ENCODE measurements at regions not wholly inside any gene's neighbourhood (a gene's known extent, or its start where the extent isn't known, plus 50 kb on each side); places are given as distances from the start of the nearest gene placed in this dataset.

DNA sequence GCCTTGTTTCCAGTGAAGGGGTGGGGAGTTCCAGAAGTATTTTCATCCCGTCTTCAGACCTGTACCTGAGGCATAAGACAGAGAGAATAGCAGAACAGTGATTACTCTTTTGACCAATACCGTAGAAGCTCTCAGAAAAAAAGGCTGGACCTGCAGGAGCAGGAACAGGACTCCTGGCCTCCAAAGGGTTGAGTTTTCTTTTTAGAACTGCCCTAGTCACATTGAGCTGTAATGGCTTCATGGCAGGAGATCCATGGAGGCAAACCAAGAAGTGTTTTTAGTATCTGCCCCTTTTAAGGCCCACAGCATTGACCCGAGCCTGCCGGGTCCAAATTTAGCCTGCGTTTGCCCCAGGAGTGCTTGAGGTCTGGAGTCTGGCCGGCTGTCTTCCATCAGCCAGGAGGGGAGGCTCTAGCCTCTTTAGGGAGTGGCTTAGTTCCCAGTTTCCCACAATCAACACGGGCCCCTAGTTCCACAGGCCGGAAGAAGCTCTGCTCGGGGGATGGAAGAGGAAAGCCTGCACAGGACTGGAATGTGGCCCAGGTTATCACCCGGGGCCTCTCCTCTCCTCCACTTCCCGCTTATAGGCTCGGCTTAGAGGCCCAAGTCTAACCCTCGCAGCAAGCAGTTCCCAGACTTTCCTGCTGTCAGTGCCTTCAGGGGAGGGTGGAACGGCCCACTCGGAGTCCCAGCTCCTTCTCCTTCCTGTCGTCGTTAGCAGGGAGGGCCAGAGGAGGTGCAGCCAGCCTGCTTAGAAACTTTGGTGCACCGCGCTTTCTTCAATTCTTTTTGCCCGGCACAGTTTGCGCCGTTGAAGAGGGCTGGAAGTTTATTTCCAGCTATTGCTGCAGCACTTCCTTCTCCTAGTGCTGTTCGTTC is 80.7 kb downstream of the C9orf152 start:
- peak; percentile 95 for DNase-seq
- Histone ChIP-seq H2BK12ac (ENCODE audit: low read length in 2 of 2) (peak overlapping the region; percentile 73 to 84), H3K4me2 (ENCODE audit: low read length, poor library complexity, severe bottlenecking) (peak overlapping the region; percentile 56), H2BK5ac (ENCODE audit: low read depth, low read length, poor library complexity, severe bottlenecking) (peak overlapping the region; percentile 34), H3K36me3 (ENCODE audit: control insufficient read depth in 1 of 2, insufficient read depth in 2 of 2, low read depth in 1 of 2, low read length in 2 of 2) (peaks cover 0 to 40% of the 10 kb centered on the region in 2 experiments), H3K14ac (ENCODE audit: low read length in 2 of 2) (peak overlapping the region in 1 of 2 experiments; percentile 94), H3K9ac (ENCODE audit: low read length) (peak overlapping the region; percentile 87), H3K23ac (ENCODE audit: low read length in 2 of 2) (peak overlapping the region in 1 of 2 experiments; percentile 25), H3K4me1 (ENCODE audit: control insufficient read depth, insufficient read depth, low read depth, low read length) (peaks cover 46% of the 10 kb centered on the region), H3K27ac (ENCODE audit: low read length, poor library complexity, severe bottlenecking) (peak overlapping the region; percentile 95), H3K4ac (ENCODE audit: low read depth in 1 of 2, low read length in 2 of 2) (peak overlapping the region; percentile 5 to 64), H2AK5ac (ENCODE audit: low read length, severe bottlenecking) (peak overlapping the region; percentile 72), H3K79me1 (replicated peaks; ENCODE audit: low read length, poor library complexity, severe bottlenecking) (peaks cover 2% of the 10 kb centered on the region), H3K9me3 (ENCODE audit: control insufficient read depth, low read length) (no peaks in the 10 kb centered on the region), H4K8ac (ENCODE audit: low read length) (peak overlapping the region; percentile 56), H2BK120ac (ENCODE audit: low read depth, low read length) (peak overlapping the region; percentile 66), H2AFZ (ENCODE audit: low read depth, low read length) (no peak overlapping the region), H3K18ac (ENCODE audit: low read depth in 1 of 2, low read length in 2 of 2) (peak overlapping the region; percentile 80 to 82), H2BK15ac (ENCODE audit: low read depth, poor library complexity, severe bottlenecking) (peak overlapping the region; percentile 71), H4K91ac (ENCODE audit: low read length) (peak overlapping the region; percentile 3), H3K27me3 (ENCODE audit: control insufficient read depth in 1 of 2, insufficient read depth in 1 of 2, low read length in 2 of 2) (no peaks in the 10 kb centered on the region), H3K4me3 (ENCODE audit: insufficient read depth in 1 of 2, low read depth in 1 of 2, low read length in 2 of 2) (peak overlapping the region in 1 of 2 experiments; percentile 52)
- 24% methylated on average over 23 of the region's 23 CpGs for WGBS

DNA sequence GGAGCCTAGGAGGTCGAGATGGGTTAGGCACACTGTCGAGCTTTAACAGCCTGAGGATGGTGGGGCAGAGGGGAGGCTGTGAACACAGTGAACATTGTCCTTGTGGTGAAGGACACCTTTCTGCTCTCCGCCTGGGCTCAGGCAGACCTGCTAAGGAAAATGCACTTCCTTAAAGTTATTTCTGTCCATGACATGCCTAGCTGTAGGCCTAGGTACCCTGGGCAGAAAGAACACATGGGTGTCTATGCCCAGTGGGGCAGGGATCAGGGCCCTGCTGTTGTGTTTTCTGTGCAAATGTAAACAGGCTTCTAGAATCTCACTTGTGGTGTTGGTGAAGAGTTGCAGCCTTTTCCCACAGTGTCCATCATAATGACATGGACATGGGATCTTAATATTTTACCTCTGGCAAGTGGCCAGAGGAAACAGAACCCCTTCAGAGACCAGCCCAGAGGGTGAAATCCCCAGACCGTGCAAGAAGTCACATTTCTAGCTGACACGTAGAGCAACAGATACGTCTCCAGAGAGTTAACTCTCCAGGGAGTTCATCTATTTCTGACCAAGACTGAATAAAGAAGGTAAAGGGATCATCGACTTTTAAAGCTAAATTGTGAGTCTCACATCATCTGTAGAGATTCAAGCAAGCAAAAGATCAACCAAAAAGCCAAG is 79.2 kb downstream of the C9orf152 start:
- 68% methylated on average over 6 of the region's 7 CpGs for WGBS
- H3K4me2 ChIP-seq (ENCODE audit: low read length, poor library complexity, severe bottlenecking), result no peak overlapping the region
- H3K9ac ChIP-seq (ENCODE audit: low read length), result no peak overlapping the region
- no peak overlapping the region for H4K91ac ChIP-seq (ENCODE audit: low read length)
- H3K27ac ChIP-seq (ENCODE audit: low read length, poor library complexity, severe bottlenecking), result peak overlapping the region; percentile 63
- peaks cover 2% of the 10 kb centered on the region for H3K79me1 ChIP-seq (replicated peaks; ENCODE audit: low read length, poor library complexity, severe bottlenecking)
- H2BK12ac ChIP-seq (ENCODE audit: low read length in 2 of 2), result peak overlapping the region in 1 of 2 experiments; percentile 89
- H3K27me3 ChIP-seq (ENCODE audit: control insufficient read depth in 1 of 2, insufficient read depth in 1 of 2, low read length in 2 of 2), result no peaks in the 10 kb centered on the region
- H2BK15ac ChIP-seq (ENCODE audit: low read depth, poor library complexity, severe bottlenecking), result no peak overlapping the region
- DNase-seq, result peak; percentile 59
- H3K14ac ChIP-seq (ENCODE audit: low read length in 2 of 2), result no peak overlapping the region
- H3K36me3 ChIP-seq (ENCODE audit: control insufficient read depth in 1 of 2, insufficient read depth in 2 of 2, low read depth in 1 of 2, low read length in 2 of 2), result peaks cover 0 to 30% of the 10 kb centered on the region in 2 experiments
- H3K4me1 ChIP-seq (ENCODE audit: control insufficient read depth, insufficient read depth, low read depth, low read length), result peaks cover 46% of the 10 kb centered on the region
- no peak overlapping the region for H2BK120ac ChIP-seq (ENCODE audit: low read depth, low read length)
- no peak overlapping the region for H3K23ac ChIP-seq (ENCODE audit: low read length in 2 of 2)
- H3K18ac ChIP-seq (ENCODE audit: low read depth in 1 of 2, low read length in 2 of 2), result peak overlapping the region; percentile 26 to 34
- H3K9me3 ChIP-seq (ENCODE audit: control insufficient read depth, low read length), result no peaks in the 10 kb centered on the region
- no peak overlapping the region for H3K4ac ChIP-seq (ENCODE audit: low read depth in 1 of 2, low read length in 2 of 2)
- H4K8ac ChIP-seq (ENCODE audit: low read length), result peak overlapping the region; percentile 64
- no peak overlapping the region for H2AK5ac ChIP-seq (ENCODE audit: low read length, severe bottlenecking)
- no peak overlapping the region for H2AFZ ChIP-seq (ENCODE audit: low read depth, low read length)
- H2BK5ac ChIP-seq (ENCODE audit: low read depth, low read length, poor library complexity, severe bottlenecking), result no peak overlapping the region
- H3K4me3 ChIP-seq (ENCODE audit: insufficient read depth in 1 of 2, low read depth in 1 of 2, low read length in 2 of 2), result no peak overlapping the region

DNA sequence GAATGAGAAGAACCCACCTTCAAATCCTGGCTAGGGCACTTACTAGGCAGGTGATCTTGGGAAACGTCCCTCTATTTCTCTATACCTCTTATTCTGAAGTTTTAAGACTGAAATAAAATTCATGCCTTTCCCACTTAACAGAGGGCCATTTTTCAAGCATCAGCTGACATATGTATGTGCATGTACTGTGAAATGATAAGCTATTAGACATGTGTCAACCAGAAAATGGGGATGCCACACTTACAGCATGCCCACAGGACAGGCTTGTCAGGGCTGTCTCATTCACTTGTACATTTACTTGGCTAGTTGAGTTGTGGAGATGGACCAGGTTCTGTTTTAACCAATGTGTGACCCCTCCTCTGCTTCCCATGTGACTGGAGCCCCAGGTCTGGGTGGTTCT is 78.5 kb downstream of the C9orf152 start:
- Histone ChIP-seq H3K4me1 (ENCODE audit: control insufficient read depth, insufficient read depth, low read depth, low read length) (peaks cover 45% of the 10 kb centered on the region), H2AK5ac (ENCODE audit: low read length, severe bottlenecking) (peak overlapping the region; percentile 96), H3K9ac (ENCODE audit: low read length) (no peak overlapping the region), H2BK120ac (ENCODE audit: low read depth, low read length) (no peak overlapping the region), H3K79me1 (replicated peaks; ENCODE audit: low read length, poor library complexity, severe bottlenecking) (no peaks in the 10 kb centered on the region), H4K91ac (ENCODE audit: low read length) (peak overlapping the region; percentile 43), H2BK12ac (ENCODE audit: low read length in 2 of 2) (peak overlapping the region in 1 of 2 experiments; percentile 28), H4K8ac (ENCODE audit: low read length) (no peak overlapping the region), H3K23ac (ENCODE audit: low read length in 2 of 2) (no peak overlapping the region), H2BK15ac (ENCODE audit: low read depth, poor library complexity, severe bottlenecking) (no peak overlapping the region), H3K4ac (ENCODE audit: low read depth in 1 of 2, low read length in 2 of 2) (no peak overlapping the region), H3K27ac (ENCODE audit: low read length, poor library complexity, severe bottlenecking) (peak overlapping the region; percentile 63), H3K4me2 (ENCODE audit: low read length, poor library complexity, severe bottlenecking) (peak overlapping the region; percentile 24), H3K4me3 (ENCODE audit: insufficient read depth in 1 of 2, low read depth in 1 of 2, low read length in 2 of 2) (no peak overlapping the region), H3K36me3 (ENCODE audit: control insufficient read depth in 1 of 2, insufficient read depth in 2 of 2, low read depth in 1 of 2, low read length in 2 of 2) (peaks cover 0 to 27% of the 10 kb centered on the region in 2 experiments), H2BK5ac (ENCODE audit: low read depth, low read length, poor library complexity, severe bottlenecking) (no peak overlapping the region), H3K27me3 (ENCODE audit: control insufficient read depth in 1 of 2, insufficient read depth in 1 of 2, low read length in 2 of 2) (no peaks in the 10 kb centered on the region), H3K14ac (ENCODE audit: low read length in 2 of 2) (no peak overlapping the region), H2AFZ (ENCODE audit: low read depth, low read length) (no peak overlapping the region), H3K18ac (ENCODE audit: low read depth in 1 of 2, low read length in 2 of 2) (peak overlapping the region; percentile 48 to 61), H3K9me3 (ENCODE audit: control insufficient read depth, low read length) (no peaks in the 10 kb centered on the region)
- DNase-seq, result no peak
- 100% methylated on average over 1 of the region's 1 CpG for WGBS

DNA sequence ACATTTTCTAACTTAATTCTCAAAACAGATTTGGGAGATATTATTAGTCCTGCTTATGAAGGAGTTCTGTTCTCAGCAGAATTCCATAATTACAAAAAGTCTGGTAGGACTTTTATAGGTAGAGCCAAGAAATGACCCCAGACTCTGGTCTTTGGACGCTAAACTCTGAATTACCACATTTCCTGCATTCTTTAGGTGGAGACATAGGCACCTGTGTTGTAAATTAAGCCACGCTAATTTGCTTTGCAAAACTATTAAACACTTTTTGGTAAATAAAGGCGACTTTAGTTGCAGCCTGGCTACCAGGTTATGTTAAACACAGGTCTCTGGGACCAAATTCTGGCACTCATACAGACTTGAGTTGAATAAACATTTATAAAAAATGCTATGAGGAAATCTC is 77.7 kb downstream of the C9orf152 start:
- no peak overlapping the region for H2BK12ac ChIP-seq (ENCODE audit: low read length in 2 of 2)
- H2BK5ac ChIP-seq (ENCODE audit: low read depth, low read length, poor library complexity, severe bottlenecking), result no peak overlapping the region
- H3K36me3 ChIP-seq (ENCODE audit: control insufficient read depth in 1 of 2, insufficient read depth in 2 of 2, low read depth in 1 of 2, low read length in 2 of 2), result peaks cover 0 to 27% of the 10 kb centered on the region in 2 experiments
- H3K14ac ChIP-seq (ENCODE audit: low read length in 2 of 2), result no peak overlapping the region
- no peak overlapping the region for H2BK120ac ChIP-seq (ENCODE audit: low read depth, low read length)
- no peak overlapping the region for H3K23ac ChIP-seq (ENCODE audit: low read length in 2 of 2)
- DNase-seq, result no peak
- H2AFZ ChIP-seq (ENCODE audit: low read depth, low read length), result no peak overlapping the region
- no peak overlapping the region for H3K9ac ChIP-seq (ENCODE audit: low read length)
- no peak overlapping the region for H3K4ac ChIP-seq (ENCODE audit: low read depth in 1 of 2, low read length in 2 of 2)
- H3K18ac ChIP-seq (ENCODE audit: low read depth in 1 of 2, low read length in 2 of 2), result no peak overlapping the region
- WGBS, result 67% methylated on average over 2 of the region's 3 CpGs
- no peak overlapping the region for H2BK15ac ChIP-seq (ENCODE audit: low read depth, poor library complexity, severe bottlenecking)
- no peaks in the 10 kb centered on the region for H3K9me3 ChIP-seq (ENCODE audit: control insufficient read depth, low read length)
- peak overlapping the region; percentile 13 for H3K27ac ChIP-seq (ENCODE audit: low read length, poor library complexity, severe bottlenecking)
- no peak overlapping the region for H3K4me2 ChIP-seq (ENCODE audit: low read length, poor library complexity, severe bottlenecking)
- H3K4me1 ChIP-seq (ENCODE audit: control insufficient read depth, insufficient read depth, low read depth, low read length), result peaks cover 40% of the 10 kb centered on the region
- no peak overlapping the region for H3K4me3 ChIP-seq (ENCODE audit: insufficient read depth in 1 of 2, low read depth in 1 of 2, low read length in 2 of 2)
- H3K79me1 ChIP-seq (replicated peaks; ENCODE audit: low read length, poor library complexity, severe bottlenecking), result no peaks in the 10 kb centered on the region
- H3K27me3 ChIP-seq (ENCODE audit: control insufficient read depth in 1 of 2, insufficient read depth in 1 of 2, low read length in 2 of 2), result no peaks in the 10 kb centered on the region
- H4K8ac ChIP-seq (ENCODE audit: low read length), result no peak overlapping the region
- no peak overlapping the region for H4K91ac ChIP-seq (ENCODE audit: low read length)
- peak overlapping the region; percentile 97 for H2AK5ac ChIP-seq (ENCODE audit: low read length, severe bottlenecking)
